Astrocyte of the spinal cord (primary cell): ENCODE measurements at regions not wholly inside any gene's neighbourhood (a gene's known extent, or its start where the extent isn't known, plus 50 kb on each side); places are given as distances from the start of the nearest gene placed in this dataset.

Source experiments
- DNase-seq: peaks from one replicate; pipeline ENCODE4 v3.0.0; 2011; ENCODE audit warnings: low read depth, low spot score
- H3K4me3 ChIP-seq: 2 replicates; pipeline ENCODE4 v1.5.1; 2011; ENCODE audit warnings: low read depth, mild to moderate bottlenecking, low read length, moderate library complexity
- in situ Hi-C: cut with HindIII; loops from 2 replicates; pipeline ENCODE4 v1.10.0; 2017; ENCODE audit warnings: low sequenced_read_pairs
- TF ChIP-seq, protein P1 (sequence below): IDR thresholded peaks from 2 replicates; pipeline ENCODE4 v1.5.1; 2012; ENCODE audit warnings: low read depth, mild to moderate bottlenecking, low read length, inconsistent platforms

DNA sequence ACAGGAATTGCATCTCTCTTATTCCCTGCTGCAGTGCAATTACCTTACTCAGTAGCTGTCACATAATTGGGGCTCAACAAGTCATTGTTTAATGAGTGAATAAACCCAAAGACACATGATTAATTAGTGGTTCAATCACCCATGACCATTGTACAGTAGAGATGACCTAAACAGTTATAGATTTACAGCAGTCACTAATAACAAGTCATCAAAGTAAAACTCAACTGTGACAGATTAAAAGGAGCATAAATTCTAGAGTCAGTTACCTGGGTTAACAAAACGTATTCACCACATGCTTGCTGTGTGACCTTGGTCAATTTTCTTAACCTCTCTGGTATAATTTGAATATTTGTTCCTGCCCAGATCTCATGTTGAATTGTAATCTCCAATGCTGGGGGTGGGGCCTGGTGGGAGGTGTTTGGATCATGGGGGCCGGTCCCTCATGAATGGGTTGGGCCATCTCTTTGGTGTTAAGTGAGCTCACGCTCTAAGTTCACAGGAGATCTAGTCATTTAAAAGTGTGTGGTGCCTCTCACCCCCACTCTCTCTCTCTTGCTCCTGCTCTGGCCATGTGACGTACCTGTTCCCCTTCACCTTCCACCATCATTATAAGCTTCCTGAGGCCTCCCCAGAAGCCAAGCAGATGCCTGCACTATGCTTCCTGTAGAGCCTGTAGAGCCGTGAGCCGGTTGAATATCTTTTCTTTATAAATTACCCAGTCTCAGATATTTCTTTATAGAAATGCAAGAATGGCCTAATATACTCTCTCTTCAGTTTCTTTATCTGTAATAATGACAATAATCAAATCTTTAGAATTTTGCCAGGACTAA is 141.9 kb upstream of the PLEKHG7 start:
- no peak for DNase-seq
- TF ChIP-seq, protein P1, sequence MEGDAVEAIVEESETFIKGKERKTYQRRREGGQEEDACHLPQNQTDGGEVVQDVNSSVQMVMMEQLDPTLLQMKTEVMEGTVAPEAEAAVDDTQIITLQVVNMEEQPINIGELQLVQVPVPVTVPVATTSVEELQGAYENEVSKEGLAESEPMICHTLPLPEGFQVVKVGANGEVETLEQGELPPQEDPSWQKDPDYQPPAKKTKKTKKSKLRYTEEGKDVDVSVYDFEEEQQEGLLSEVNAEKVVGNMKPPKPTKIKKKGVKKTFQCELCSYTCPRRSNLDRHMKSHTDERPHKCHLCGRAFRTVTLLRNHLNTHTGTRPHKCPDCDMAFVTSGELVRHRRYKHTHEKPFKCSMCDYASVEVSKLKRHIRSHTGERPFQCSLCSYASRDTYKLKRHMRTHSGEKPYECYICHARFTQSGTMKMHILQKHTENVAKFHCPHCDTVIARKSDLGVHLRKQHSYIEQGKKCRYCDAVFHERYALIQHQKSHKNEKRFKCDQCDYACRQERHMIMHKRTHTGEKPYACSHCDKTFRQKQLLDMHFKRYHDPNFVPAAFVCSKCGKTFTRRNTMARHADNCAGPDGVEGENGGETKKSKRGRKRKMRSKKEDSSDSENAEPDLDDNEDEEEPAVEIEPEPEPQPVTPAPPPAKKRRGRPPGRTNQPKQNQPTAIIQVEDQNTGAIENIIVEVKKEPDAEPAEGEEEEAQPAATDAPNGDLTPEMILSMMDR, result no peak
- in situ Hi-C loops, result no loop called here

DNA sequence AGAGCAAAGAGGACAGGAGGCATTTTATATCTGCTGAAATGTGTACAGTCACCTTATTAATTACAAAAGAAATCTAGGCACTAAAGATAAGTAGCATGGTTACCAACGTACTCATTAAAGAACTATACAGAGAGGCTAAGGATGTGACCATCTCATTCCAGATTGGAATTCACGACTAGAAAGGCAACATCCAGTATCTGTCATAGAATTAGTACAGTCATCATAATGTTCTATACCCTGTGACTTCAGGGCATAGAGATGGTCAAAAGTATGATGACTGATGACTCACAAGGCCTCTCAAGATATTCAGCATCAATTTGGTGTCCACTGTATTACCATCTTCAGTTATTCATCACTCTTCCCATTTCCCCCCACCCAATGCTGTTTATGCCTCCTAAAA is 144.0 kb upstream of the PLEKHG7 start:
- no peak overlapping the region for H3K4me3 ChIP-seq
- no peak for DNase-seq
- TF ChIP-seq, protein P1, result no peak
- in situ Hi-C loops, result no loop called here

More for the DNA sequence above, 141.9 kb upstream of the PLEKHG7 start:
- no peak overlapping the region for H3K4me3 ChIP-seq

DNA sequence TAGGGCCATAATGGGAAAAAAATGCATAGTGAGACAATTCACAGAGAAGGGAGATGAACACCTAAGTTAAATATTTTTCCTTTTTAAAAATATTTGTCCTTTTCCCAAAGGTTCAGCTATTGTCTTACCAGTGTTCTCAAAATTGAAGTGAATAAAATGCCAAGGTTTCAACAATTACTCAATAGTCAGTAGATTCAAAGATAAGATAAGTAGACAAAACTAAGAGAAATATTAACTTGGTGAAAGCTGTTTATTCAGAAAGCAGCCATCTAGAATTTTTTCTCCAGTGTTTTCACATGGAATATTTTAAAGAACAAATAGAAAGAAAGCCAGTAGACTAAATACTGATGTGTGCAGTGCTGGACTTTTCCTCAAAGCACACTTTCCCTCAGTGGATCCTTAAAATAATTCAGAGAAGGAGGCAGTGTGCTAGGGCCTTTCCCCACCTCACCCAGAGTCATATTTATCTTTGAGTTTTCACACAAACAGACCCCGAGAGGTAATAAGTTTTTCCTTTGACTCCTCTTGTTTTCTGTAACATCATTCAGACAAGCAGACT is 144.5 kb upstream of the PLEKHG7 start:
- in situ Hi-C loops, result no loop called here
- TF ChIP-seq, protein P1, result no peak
- H3K4me3 ChIP-seq, result no peak overlapping the region
- DNase-seq, result no peak

DNA sequence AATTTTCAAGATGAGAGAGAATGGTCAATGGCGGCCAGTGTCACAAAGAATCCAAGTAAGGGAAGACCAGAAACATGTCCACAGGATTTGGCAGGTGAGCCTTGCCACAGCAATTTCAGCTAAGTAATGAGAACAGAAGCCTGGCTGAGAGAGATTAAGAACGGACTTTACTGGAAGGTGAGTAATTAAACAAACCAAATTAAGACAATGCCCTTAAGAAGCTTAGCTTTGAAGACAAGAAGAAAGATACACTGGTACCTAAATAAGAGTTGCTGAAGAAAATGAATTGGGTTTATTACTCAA is 145.4 kb upstream of the PLEKHG7 start:
- TF ChIP-seq, protein P1, result no peak
- in situ Hi-C loops, result no loop called here
- no peak for DNase-seq
- no peak overlapping the region for H3K4me3 ChIP-seq

DNA sequence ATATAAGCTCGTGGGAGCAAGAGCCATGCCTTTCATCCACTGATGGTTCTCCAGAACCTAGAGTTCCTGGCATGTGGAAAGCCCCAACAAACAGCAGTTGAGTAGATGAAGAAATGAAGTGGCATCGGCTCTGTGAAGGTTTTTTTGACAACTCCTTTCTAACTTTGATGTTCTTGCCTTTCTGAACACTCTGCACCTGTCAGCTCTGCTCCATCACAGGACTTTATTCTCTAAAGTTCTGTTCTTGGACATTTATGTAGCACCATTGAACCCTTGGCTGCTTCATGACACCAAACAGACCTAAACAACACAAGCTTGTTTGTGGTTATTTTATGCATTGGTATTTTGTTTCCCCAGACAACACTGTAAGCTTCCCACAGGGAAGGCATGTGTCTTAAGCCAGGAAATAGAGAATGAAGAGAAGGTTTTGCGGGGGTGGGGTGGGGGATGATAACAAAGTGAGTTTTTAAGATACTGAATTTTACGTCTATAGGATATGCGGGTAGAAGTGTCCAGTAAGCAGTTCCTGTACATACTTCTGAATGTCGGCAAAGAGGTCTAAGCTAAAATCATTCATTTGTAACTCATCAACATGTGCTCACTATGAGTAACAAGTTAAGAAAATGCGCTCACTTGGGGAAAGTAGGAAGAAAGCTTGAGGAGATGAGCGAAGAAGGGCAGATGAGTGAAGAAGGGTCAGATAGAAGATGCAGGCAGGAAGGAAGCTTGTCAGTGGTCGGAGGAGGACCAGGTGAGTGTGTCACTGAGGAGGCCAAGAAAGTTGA is 146.0 kb upstream of the PLEKHG7 start:
- no peak overlapping the region for H3K4me3 ChIP-seq
- no peak for DNase-seq
- TF ChIP-seq, protein P1, result no peak
- in situ Hi-C loops, result no loop called here

DNA sequence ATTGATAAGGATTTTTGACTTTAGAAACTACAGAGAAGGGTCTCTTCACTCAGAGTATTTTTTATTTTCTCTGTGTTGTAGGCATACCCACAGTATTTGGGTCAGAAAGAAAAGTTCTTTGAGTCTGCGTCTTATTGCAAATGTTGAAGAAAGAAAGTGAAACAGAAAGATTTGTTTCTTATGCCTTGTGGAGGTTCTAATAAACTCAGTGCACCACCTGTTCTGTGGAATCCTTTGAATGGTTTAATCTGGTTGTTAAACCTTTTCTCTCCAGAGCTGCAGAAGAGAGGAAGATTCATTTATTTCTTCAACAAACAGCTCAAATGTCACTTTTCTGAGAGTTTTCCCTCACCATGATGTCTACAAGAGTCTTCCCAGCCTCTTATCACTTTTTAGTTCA is 146.6 kb upstream of the PLEKHG7 start:
- DNase-seq, result no peak
- TF ChIP-seq, protein P1, result no peak
- in situ Hi-C loops, result no loop called here
- no peak overlapping the region for H3K4me3 ChIP-seq
